HEK293 (cell line): ENCODE measurements at regions not wholly inside any gene's neighbourhood (a gene's known extent, or its start where the extent isn't known, plus 50 kb on each side); places are given as distances from the start of the nearest gene placed in this dataset.

ENCODE experiments used
- CTCF ChIA-PET: fragments of 350-600 bp; formaldehyde crosslinking; extraction: SDS; loops from one replicate; lab custom pipeline; 2021; ENCODE audit warnings: antibody characterized with exemption; lab: Yijun Ruan, JAX
- POLR2A ChIA-PET: fragments of 300-600 bp; formaldehyde crosslinking; extraction: SDS; loops from one replicate; lab custom pipeline; 2020; ENCODE audit warnings: antibody characterized with exemption, inconsistent platforms; lab: Yijun Ruan, JAX
- H3K27ac ChIP-seq: fragments of 200-500 bp; sonication (Bioruptor generic); 2 replicates; pipeline ENCODE4 v1.5.1; 2014; ENCODE audit warnings: low read depth, low read length, control low read depth, inconsistent platforms; ENCODE audit errors: extremely low read depth
- H3K36me3 ChIP-seq, 2 experiments: fragments of 200-500 bp in 1 of 2; sonication (Bioruptor generic) in 1 of 2; 1 replicate in 1 of 2; 2 replicates in 1 of 2; pipeline ENCODE4 v1.5.1; 2014 to 2017; ENCODE audit warnings: inconsistent platforms in 2 of 2, low read length in 2 of 2; ENCODE audit not compliant: control insufficient read depth in 2 of 2, insufficient read depth in 1 of 2
- H3K4me1 ChIP-seq: fragments of 200-500 bp; sonication (Bioruptor generic); 2 replicates; pipeline ENCODE4 v1.5.1; 2014; ENCODE audit warnings: mild to moderate bottlenecking, low read length, inconsistent platforms; ENCODE audit not compliant: control insufficient read depth, insufficient read depth
- H3K4me3 ChIP-seq: 2 replicates; pipeline ENCODE4 v1.5.1; 2011; ENCODE audit warnings: low read depth, mild to moderate bottlenecking, control low read depth, low read length, moderate library complexity
- H3K9me3 ChIP-seq: fragments of 200-500 bp; sonication (Bioruptor generic); 2 replicates; pipeline ENCODE4 v1.5.1; 2014; ENCODE audit warnings: low read depth, low read length, inconsistent platforms; ENCODE audit not compliant: control insufficient read depth, insufficient read depth
- AEBP2 ChIP-seq: fragments of 450-650 bp; formaldehyde crosslinking; IDR thresholded peaks from 2 replicates; pipeline ENCODE4 v1.5.1; 2016; ENCODE audit warnings: missing biosample characterization, missing genetic modification characterization, borderline replicate concordance
- BCL11B ChIP-seq: fragments of 450-650 bp; formaldehyde crosslinking; IDR thresholded peaks from 2 replicates; pipeline ENCODE4 v1.5.1; 2016; ENCODE audit warnings: low read depth, missing biosample characterization, missing genetic modification characterization
- EGR2 ChIP-seq: fragments of 450-650 bp; formaldehyde crosslinking; IDR thresholded peaks from 2 replicates; pipeline ENCODE4 v1.5.1; 2016; ENCODE audit warnings: low read depth, missing biosample characterization, missing genetic modification characterization
- GLIS1 ChIP-seq: fragments of 450-650 bp; formaldehyde crosslinking; IDR thresholded peaks from 2 replicates; pipeline ENCODE4 v1.5.1; 2016; ENCODE audit warnings: missing biosample characterization, missing genetic modification characterization
- GLIS2 ChIP-seq: fragments of 450-650 bp; formaldehyde crosslinking; IDR thresholded peaks from 2 replicates; pipeline ENCODE4 v1.5.1; 2016; ENCODE audit warnings: missing biosample characterization, missing genetic modification characterization
- KLF1 ChIP-seq: fragments of 450-650 bp; formaldehyde crosslinking; IDR thresholded peaks from 2 replicates; pipeline ENCODE4 v1.5.1; 2016; ENCODE audit warnings: missing biosample characterization, missing genetic modification characterization
- OVOL3 ChIP-seq: fragments of 450-650 bp; formaldehyde crosslinking; IDR thresholded peaks from 2 replicates; pipeline ENCODE4 v1.5.1; 2016; ENCODE audit warnings: missing biosample characterization, missing genetic modification characterization
- SCRT2 ChIP-seq: fragments of 450-650 bp; formaldehyde crosslinking; IDR thresholded peaks from 2 replicates; pipeline ENCODE4 v1.5.1; 2016; ENCODE audit warnings: missing biosample characterization, missing genetic modification characterization
- TRIM28 ChIP-seq: IDR thresholded peaks from 2 replicates; pipeline ENCODE4 v1.6.1; 2011; ENCODE audit warnings: low read length, control low read depth, borderline replicate concordance
- ZBTB21 ChIP-seq: fragments of 450-650 bp; formaldehyde crosslinking; IDR thresholded peaks from 2 replicates; pipeline ENCODE4 v1.5.1; 2017; ENCODE audit warnings: missing biosample characterization, missing genetic modification characterization
- ZBTB8A ChIP-seq: fragments of 450-650 bp; formaldehyde crosslinking; IDR thresholded peaks from 2 replicates; pipeline ENCODE4 v1.5.1; 2016; ENCODE audit warnings: missing biosample characterization, missing genetic modification characterization
- ZIC2 ChIP-seq: fragments of 450-650 bp; formaldehyde crosslinking; IDR thresholded peaks from 2 replicates; pipeline ENCODE4 v1.5.1; 2016; ENCODE audit warnings: missing biosample characterization, missing genetic modification characterization
- ZNF10 ChIP-seq: fragments of 450-650 bp; formaldehyde crosslinking; IDR thresholded peaks from 2 replicates; pipeline ENCODE4 v1.5.1; 2017; ENCODE audit warnings: missing biosample characterization, missing genetic modification characterization
- ZNF112 ChIP-seq: fragments of 450-650 bp; formaldehyde crosslinking; IDR thresholded peaks from 2 replicates; pipeline ENCODE4 v1.5.0; 2017; ENCODE audit warnings: missing biosample characterization, missing genetic modification characterization
- ZNF2 ChIP-seq: fragments of 450-650 bp; formaldehyde crosslinking; IDR thresholded peaks from 2 replicates; pipeline ENCODE4 v1.5.1; 2016; ENCODE audit warnings: missing biosample characterization, missing genetic modification characterization
- ZNF223 ChIP-seq: fragments of 450-650 bp; formaldehyde crosslinking; IDR thresholded peaks from 2 replicates; pipeline ENCODE4 v1.5.1; 2016; ENCODE audit warnings: missing biosample characterization, missing genetic modification characterization
- ZNF26 ChIP-seq: fragments of 450-650 bp; formaldehyde crosslinking; IDR thresholded peaks from 2 replicates; pipeline ENCODE4 v1.5.1; 2016; ENCODE audit warnings: missing biosample characterization, missing genetic modification characterization
- ZNF324 ChIP-seq: fragments of 450-650 bp; formaldehyde crosslinking; IDR thresholded peaks from 2 replicates; pipeline ENCODE4 v1.5.1; 2016; ENCODE audit warnings: missing biosample characterization, missing genetic modification characterization
- ZNF514 ChIP-seq: fragments of 450-650 bp; formaldehyde crosslinking; IDR thresholded peaks from 2 replicates; pipeline ENCODE4 v1.5.1; 2016; ENCODE audit warnings: missing biosample characterization, missing genetic modification characterization
- ZNF518A ChIP-seq: fragments of 450-650 bp; formaldehyde crosslinking; conservative IDR thresholded peaks from 2 replicates; pipeline ENCODE4 v1.5.1; 2016; ENCODE audit warnings: low read depth, missing biosample characterization, missing genetic modification characterization
- ZNF555 ChIP-seq: fragments of 450-650 bp; formaldehyde crosslinking; conservative IDR thresholded peaks from 2 replicates; pipeline ENCODE4 v1.5.1; 2017; ENCODE audit warnings: missing biosample characterization, mild to moderate bottlenecking, missing genetic modification characterization, inconsistent platforms
- ZNF571 ChIP-seq: fragments of 450-650 bp; formaldehyde crosslinking; IDR thresholded peaks from 2 replicates; pipeline ENCODE4 v1.5.0; 2017; ENCODE audit warnings: missing biosample characterization, missing genetic modification characterization
- ZNF621 ChIP-seq: fragments of 450-650 bp; formaldehyde crosslinking; IDR thresholded peaks from 2 replicates; pipeline ENCODE4 v1.5.1; 2017; ENCODE audit warnings: missing biosample characterization, missing genetic modification characterization
- ZNF654 ChIP-seq: fragments of 450-650 bp; formaldehyde crosslinking; IDR thresholded peaks from 2 replicates; pipeline ENCODE4 v1.5.1; 2016; ENCODE audit warnings: low read depth, missing biosample characterization, missing genetic modification characterization
- ZNF707 ChIP-seq: fragments of 450-650 bp; formaldehyde crosslinking; IDR thresholded peaks from 2 replicates; pipeline ENCODE4 v1.5.1; 2016; ENCODE audit warnings: missing biosample characterization, missing genetic modification characterization
- TF ChIP-seq, protein P1 (sequence below): fragments of 450-650 bp; formaldehyde crosslinking; IDR thresholded peaks from 2 replicates; pipeline ENCODE4 v1.5.1; 2017; ENCODE audit warnings: missing biosample characterization, missing genetic modification characterization
- TF ChIP-seq, protein P2 (sequence below): fragments of 450-650 bp; formaldehyde crosslinking; IDR thresholded peaks from 2 replicates; pipeline ENCODE4 v1.5.1; 2016; ENCODE audit warnings: missing biosample characterization, missing genetic modification characterization

GRCh38 chr17:12316021-12316420 is 295.3 kb downstream of the MAP2K4 start:
- TF ChIP-seq KLF1 (tag by site-specific recombination) (no peak), GLIS2 (tag by site-specific recombination) (no peak), GLIS1 (tag by site-specific recombination) (no peak), ZNF654 (tag by site-specific recombination) (no peak), BCL11B (tag by site-specific recombination) (no peak), ZNF26 (tag by site-specific recombination) (no peak), AEBP2 (tag by site-specific recombination) (no peak), ZNF10 (no peak), ZNF621 (tag by site-specific recombination) (no peak)
- TF ChIP-seq, protein P1, sequence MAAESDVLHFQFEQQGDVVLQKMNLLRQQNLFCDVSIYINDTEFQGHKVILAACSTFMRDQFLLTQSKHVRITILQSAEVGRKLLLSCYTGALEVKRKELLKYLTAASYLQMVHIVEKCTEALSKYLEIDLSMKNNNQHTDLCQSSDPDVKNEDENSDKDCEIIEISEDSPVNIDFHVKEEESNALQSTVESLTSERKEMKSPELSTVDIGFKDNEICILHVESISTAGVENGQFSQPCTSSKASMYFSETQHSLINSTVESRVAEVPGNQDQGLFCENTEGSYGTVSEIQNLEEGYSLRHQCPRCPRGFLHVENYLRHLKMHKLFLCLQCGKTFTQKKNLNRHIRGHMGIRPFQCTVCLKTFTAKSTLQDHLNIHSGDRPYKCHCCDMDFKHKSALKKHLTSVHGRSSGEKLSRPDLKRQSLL: no peak

GRCh38 chr17:12318571-12319266 is 298.0 kb downstream of the MAP2K4 start:
- Histone ChIP-seq H3K27ac (no peak overlapping the region), H3K36me3 (no peaks in the 10 kb centered on the region), H3K4me1 (no peaks in the 10 kb centered on the region), H3K9me3 (no peaks in the 10 kb centered on the region), H3K4me3 (no peak overlapping the region)
- TF ChIP-seq EGR2 (tag by site-specific recombination) (no peak), ZNF555 (no peak), SCRT2 (no peak), ZNF223 (tag by site-specific recombination) (no peak), OVOL3 (tag by site-specific recombination) (no peak), ZNF112 (no peak), BCL11B (tag by site-specific recombination) (no peak), ZNF324 (tag by site-specific recombination) (no peak), ZNF514 (tag by site-specific recombination) (no peak), ZNF518A (tag by site-specific recombination) (no peak), ZBTB8A (tag by site-specific recombination) (no peak), TRIM28 (no peak), ZNF2 (tag by site-specific recombination) (no peak), ZBTB21 (tag by site-specific recombination) (no peak), ZNF707 (no peak), ZIC2 (tag by site-specific recombination) (no peak), ZNF571 (tag by site-specific recombination) (no peak)
- TF ChIP-seq, protein P2, sequence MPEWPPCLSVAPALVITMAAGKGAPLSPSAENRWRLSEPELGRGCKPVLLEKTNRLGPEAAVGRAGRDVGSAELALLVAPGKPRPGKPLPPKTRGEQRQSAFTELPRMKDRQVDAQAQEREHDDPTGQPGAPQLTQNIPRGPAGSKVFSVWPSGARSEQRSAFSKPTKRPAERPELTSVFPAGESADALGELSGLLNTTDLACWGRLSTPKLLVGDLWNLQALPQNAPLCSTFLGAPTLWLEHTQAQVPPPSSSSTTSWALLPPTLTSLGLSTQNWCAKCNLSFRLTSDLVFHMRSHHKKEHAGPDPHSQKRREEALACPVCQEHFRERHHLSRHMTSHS (tag by site-specific recombination): no peak
- POLR2A ChIA-PET: no interaction called here
- CTCF ChIA-PET: interaction anchor here (0.8 to 1.2 kb wide), 2 partner anchors 8 to 24 kb away, joined by 3 read pairs; no protein-coding TSS in a partner anchor

More at GRCh38 chr17:12316021-12316420, 295.3 kb downstream of the MAP2K4 start:
- Histone ChIP-seq H3K27ac (no peak overlapping the region), H3K4me1 (no peaks in the 10 kb centered on the region), H3K4me3 (no peak overlapping the region), H3K36me3 (no peaks in the 10 kb centered on the region), H3K9me3 (no peaks in the 10 kb centered on the region)
- POLR2A ChIA-PET: no interaction called here
- CTCF ChIA-PET: interaction anchor here (0.7 to 1.5 kb wide), 3 partner anchors 27 to 351 kb away, joined by 3 read pairs; no protein-coding TSS in a partner anchor
